Dermis blood vessel endothelial cell (primary cell): ENCODE measurements at regions not wholly inside any gene's neighbourhood (a gene's known extent, or its start where the extent isn't known, plus 50 kb on each side); places are given as distances from the start of the nearest gene placed in this dataset.
"Not testable (repeated sequence)": the region's sequence is repeated elsewhere in the genome, so short reads cannot be mapped to it uniquely, and the experiment has no call there.

ENCODE experiments used
- DNase-seq: peaks from one replicate; pipeline ENCODE4 v3.0.0; 2010

DNA sequence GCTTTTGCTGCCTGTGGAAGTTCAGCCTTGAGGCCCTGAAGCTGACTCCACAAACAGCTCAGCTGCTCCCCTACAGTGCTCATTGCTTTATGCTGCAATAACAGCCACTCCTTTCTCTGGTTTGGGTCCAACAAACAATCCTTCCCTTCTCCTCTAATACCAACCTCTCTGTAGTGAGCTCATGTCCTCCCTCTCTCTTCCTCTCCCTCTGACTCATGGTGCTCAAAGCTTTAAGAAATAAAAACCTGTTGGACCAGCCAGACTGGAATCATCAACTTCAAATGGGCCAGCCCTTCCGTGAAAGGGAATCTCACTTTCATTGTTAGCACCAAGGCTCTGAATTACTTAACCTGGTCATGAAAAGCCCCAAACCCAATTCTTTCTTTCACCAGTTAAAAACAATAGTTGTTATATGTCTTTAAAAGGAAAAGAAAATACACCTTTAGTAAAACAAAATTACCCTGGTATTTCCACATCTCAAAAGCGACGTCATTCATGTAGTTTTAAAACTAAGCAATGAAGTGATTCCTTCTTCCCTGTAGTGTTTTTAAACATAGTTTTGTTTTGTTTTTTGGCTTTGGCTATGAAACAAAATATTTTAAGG lies 126.4 kb downstream of the DUSP6 start:
- peak; percentile 71 for DNase-seq

- DNase-seq: peak; percentile 88
Observed at GRCh38 chr12:89225401-89225800, 126.9 kb downstream of the DUSP6 start.

DNA sequence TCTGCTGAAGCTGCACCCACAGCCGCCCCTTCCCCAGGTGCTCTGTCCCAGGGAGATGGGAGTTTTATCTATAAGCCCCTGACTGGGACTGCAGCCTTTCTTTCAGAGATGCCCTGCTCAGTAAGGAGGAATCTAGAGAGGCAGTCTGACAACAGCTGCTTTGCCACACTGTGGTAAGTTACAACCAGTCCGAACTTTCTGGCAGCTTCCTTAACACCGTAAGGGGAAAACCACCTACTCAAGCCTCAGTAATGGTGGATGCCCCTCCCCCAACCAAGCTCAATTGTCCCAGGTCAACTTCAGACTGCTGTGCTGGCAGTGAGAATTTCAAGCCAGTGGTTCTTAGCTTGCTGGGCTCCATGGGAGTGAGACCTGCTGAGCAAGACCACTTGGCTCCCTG lies 129.7 kb downstream of the DUSP6 start:
- DNase-seq: not testable (repeated sequence)

DNA sequence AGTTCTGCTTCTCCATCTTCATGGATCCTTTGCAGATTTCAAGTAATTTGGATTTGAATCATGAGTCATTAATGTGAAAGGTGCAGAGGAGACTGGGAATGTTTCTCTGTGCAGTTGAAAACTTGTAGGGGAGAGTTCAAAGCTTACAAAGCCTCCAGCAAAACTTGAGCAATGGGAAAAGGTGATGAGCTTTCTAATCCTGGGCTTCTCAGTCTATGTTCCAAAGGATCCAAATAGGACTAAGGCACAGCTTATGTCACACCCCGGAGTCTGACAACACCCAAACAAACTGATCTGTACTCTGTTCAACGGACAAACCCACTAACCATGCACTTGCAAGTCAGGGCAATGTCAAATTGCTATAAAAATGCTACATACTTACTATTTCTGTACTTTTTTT lies 134.8 kb downstream of the DUSP6 start:
- no peak for DNase-seq

GRCh38 chr12:89216211-89216952 lies 135.9 kb downstream of the DUSP6 start:
- DNase-seq: peak; percentile 42

- DNase-seq: no peak
Observed at GRCh38 chr12:89215196-89215595, 137.1 kb downstream of the DUSP6 start.

GRCh38 chr12:89213747-89214146 lies 138.6 kb downstream of the DUSP6 start:
- DNase-seq: no peak

DNA sequence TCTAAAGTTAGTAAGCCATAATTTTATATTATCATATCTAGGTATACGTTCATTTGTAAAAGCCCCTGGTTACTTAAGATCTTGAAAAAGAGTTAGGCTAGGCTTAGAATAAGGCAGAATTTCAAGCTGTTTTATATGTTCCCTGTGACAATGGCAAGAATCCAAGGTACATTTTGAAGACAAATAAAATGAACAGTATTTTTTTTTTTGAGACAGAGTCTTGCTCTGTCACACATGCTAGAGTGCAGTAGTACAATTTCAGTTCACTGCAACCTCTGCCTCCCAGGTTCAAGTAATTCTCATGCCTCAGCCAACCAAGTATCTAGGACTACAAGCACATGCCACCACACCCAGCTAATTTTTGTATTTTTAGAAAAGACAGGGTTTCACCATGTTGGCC lies 139.2 kb downstream of the DUSP6 start:
- no peak for DNase-seq

- DNase-seq: peak; percentile 94
Observed at GRCh38 chr12:89212339-89212771, 139.9 kb downstream of the DUSP6 start.

DNA sequence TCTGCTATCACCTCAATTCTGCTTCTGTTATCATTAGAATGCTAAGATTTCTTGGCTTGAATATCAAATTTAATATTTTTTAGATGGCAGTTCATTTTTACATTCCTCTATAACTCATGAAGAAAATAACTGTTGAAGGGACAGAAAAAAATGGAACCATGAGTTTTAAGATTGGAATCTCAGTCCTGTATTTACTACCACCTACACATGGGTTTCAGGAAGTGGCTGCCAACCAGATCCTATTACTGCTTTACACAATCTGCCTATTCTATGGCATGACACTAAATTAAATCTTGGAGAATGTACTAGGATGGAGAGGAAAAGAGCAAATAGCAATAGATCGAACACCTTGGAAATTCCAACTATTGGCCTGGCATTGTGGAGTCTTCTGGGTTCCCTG lies 140.8 kb downstream of the DUSP6 start:
- no peak for DNase-seq

GRCh38 chr12:89210277-89210676 lies 142.0 kb downstream of the DUSP6 start:
- no peak for DNase-seq

GRCh38 chr12:89208661-89209096 lies 143.6 kb downstream of the DUSP6 start:
- DNase-seq: no peak

DNA sequence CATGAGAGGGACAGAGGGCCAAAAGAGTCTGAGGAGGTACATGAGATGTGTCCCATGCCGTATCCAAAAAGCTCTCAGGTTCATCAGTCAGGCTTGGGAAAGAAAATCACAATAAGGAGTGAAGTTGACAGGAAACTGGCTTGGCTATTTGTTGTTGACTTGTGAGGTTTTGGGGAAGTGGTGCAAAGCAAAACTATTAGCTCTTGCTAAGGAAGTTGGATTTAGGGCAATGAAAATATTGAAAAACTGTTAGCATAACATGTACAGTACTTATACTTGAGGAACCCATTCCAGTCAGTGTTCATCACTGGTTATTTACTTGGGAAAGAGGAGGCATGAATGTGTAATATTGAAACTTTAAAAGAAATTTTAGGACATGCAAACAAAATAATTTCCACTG lies 145.9 kb downstream of the DUSP6 start:
- no peak for DNase-seq

DNA sequence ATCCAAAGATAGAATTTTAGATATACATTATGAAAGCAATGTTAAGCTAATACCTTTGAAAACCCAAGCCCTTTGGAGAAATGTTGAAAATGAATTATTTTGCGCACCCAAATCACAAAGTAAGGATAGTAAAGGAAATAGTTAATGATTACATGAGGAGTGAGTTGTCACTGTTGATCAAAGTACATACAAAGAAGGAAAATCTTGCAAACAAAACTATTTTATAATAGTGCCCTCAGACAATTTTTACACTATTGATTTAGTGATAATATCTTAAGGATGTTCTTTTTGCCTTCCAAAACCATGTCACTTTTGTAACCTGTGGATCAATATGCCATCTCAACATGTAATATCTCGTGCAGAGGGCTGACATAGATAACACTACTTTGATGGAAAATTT lies 146.8 kb downstream of the DUSP6 start:
- DNase-seq: no peak

DNA sequence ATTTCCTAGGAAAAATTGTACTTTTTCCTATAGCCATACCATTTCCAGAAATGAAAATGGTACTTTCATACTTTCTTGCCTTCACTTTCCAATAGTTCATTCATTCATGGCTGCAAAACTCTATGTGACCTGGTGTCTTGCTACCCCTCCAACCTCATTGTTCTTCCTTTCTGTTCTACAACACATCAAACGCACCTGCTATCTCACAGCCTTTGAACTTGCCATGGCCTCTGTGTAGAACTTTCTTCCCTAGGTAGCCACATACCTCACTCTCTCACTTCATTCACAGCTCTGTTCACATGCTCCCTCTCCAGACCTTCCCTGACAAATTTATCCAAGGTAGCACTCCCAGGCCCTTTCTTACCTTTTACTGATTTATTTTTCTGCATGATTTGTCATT lies 149.2 kb downstream of the DUSP6 start:
- no peak for DNase-seq

DNA sequence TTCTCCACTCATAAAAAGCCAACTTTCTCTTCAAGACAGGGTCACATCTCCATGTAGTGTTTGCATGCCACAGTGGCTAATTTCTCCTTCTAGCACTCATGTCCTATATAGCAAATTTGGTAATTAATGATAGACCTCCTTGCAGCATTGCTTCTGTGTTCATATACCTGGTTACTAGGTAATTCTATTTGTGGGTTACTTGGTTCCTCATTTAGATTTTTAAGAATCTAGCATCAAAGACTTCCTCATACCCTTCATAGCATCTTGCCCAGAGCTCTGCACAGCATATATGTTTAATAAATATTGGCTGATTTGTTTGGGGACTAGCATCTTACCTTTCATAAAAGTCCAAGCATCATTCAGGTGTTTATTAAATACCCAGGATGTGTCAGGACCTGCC lies 152.1 kb downstream of the DUSP6 start:
- DNase-seq: no peak

DNA sequence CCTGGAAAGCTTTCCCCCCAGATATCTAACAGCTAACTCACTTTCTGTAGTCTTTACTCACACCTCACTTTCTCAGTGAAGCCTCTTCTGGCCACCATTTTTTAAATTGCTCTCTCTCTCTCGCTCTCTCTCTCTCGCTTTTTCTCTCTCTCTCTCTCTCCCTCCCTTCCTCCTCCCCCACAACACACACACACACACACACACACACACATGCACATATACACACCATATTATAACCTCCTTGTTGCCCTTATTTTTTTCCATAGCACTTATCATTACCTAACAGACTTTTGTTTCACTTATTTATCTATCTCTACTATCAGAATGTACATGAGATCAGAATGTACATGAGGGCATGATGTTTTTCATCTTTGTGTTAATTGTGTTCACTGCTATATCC lies 156.8 kb downstream of the DUSP6 start:
- DNase-seq: no peak

- DNase-seq: no peak
Observed at GRCh38 chr12:89194683-89195082, 157.6 kb downstream of the DUSP6 start.

DNA sequence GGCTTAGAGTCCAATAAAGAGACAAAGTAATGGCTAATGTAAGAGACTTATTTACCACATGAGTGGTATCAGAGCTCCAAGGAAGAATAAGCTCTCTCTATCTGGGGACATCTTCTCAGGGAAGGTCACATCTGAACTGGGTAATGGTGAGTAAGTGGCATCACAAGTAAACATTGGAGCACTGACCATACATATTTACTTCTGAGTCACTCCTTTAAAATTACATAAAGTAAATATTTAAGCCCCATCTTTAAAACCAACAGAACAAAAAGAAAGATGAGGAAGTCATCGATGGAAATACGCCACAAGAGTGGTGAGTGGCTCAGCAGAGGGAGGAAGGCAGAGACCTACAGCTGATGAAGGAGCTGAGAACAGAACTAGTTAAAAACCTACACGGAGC lies 159.9 kb downstream of the DUSP6 start:
- no peak for DNase-seq

GRCh38 chr12:89191597-89191996 lies 160.7 kb downstream of the DUSP6 start:
- DNase-seq: not testable (repeated sequence)

DNA sequence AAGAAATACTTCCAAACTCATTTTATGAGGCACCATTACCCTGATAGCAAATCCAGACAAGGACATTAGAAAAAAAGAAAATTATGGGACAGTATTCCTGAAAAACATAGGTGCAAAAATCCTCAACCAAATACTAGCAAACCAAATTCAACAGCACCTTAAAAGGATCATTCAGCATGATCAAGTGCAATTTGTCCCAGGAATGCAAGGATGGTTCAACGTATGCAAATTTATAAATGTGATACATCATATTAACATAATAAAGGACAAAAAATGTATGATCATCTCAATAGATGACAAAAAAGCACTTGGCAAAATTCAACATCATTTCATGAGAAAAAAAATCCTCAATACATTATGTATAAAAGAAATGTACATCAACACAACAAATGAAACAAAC lies 162.9 kb downstream of the DUSP6 start:
- peak; percentile 15 for DNase-seq

DNA sequence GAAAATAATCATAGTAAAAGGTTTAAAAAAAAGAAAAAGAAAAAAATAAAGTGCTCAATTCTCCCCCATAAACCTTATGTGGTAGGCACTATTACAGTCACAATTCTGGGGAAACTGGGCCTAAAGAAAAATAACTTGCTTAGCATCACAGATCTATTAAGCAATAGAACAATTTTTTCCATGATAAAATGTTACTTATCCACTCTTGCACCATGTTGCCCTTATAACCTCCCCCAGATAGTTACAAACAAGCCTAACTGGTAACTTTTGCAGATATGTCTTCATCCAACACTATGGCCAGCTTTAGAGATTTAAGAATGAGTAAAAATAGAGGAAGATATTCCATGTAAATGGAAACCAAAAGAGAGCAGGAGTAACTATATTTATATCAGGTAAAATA lies 164.8 kb downstream of the DUSP6 start:
- no peak for DNase-seq

DNA sequence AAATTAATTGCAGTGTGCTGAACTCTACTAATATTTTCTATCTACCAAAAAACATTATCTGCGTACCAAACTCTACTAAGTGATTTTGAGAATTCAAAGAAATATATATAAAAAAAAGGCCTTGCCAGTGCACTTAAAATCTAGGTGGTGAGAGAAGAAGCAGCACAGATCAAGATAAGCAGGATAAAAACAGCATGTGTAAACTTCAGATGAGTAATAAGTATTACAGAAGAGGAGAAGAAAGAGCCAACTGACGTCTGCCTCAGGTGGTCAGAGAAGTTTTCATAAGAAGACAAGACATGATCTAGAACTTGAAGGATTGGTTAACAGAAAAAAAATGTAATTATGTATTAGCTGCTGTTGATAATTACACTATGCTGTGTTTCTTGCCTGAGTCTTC lies 166.4 kb downstream of the DUSP6 start:
- DNase-seq: no peak

DNA sequence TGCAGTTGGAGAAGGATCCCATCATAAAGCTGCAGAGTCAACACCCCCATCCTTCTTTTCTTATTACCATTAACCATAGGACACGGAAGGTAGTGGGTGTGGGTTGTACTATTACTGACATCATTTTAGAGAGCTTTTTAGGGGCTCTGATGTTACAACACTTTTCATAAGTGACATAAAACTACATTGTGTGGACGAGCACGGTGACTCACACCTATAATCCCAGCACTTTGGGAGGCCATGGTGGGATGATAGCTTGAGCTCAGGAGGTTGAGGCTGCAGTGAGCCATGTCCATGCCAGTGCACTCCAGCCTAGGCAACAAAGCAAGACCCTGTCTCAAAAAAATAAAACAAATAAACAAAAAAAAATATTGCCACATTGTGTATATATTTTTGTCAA lies 167.1 kb downstream of the DUSP6 start:
- DNase-seq: no peak

DNA sequence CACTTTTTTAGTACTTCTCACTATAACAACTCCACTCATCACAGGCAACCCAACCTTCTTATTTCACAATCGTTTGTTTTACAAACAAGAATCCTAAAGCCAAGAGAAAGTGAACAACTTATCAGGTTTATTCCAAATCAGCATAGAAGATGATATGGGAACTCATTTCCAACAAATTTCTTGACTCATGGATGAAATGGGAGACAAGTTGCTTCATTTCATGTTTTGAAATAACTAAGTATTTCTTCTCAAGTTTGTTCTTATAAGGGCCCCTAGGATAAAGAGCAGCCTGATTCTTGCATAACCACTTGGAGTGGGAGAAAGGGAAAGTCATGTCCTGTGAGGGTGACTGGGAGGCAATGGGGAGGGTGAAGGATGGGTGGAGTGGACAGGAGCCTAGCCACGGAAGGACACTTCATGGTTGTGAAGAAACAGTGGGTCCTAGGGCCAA lies 168.3 kb downstream of the DUSP6 start:
- DNase-seq: no peak
